COLO668 (cell line): ENCODE measurements at regions not wholly inside any gene's neighbourhood (a gene's known extent, or its start where the extent isn't known, plus 50 kb on each side); places are given as distances from the start of the nearest gene placed in this dataset.
"Not testable (repeated sequence)": the region's sequence is repeated elsewhere in the genome, so short reads cannot be mapped to it uniquely, and the experiment has no call there.

Experiments
- DNase-seq: peaks from one replicate; lab custom pipeline; 2025; ENCODE audit not compliant: unreplicated experiment; lab: John Stamatoyannopoulos, UW

DNA sequence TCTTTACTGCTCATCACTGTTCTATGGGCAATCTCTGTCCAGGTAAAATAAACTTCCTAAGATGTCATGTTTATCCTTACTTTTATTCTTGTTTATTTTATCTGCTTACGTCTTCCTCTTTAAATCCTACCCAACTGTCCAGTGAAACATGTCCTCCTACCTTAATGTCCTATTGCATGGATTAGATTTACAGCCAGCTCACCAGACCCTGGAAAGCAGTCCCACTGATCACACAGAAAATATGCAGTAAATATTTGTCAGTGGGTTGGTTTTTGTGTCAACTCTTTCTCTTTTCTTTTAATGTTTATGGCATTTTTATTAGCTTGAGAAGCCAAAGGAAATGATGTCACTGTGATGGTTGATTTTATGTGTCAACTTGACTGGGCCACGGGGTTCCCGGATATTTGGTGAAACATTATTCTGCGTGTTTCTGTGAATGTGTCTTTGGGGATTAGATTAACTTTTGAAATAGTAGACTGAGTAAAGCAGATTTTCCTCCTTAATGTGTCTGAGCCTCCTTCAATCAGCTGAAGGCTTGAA lies 258.3 kb downstream of the SRGAP2C start:
- no peak for DNase-seq

GRCh38 chr1:121444096-121444495 lies 259.3 kb downstream of the SRGAP2C start:
- DNase-seq: no peak

DNA sequence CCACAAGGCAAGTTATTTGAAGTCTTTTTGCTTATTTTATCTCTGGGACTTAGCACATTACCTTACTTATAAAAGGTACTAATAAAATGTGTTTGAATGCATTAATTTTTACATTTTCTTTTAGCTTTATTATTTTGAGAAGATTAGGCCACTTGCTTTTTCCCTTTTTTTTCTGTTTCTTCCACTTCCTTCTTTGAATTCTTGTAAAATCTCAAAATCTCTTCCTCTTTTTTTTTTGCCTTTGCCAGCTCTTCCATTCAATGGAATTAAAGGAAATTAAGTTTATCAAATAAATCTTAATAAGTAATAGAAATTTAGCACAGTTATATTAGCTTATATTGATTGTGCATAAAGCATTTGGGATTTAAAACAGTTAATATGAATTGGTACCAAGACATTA lies 260.9 kb downstream of the SRGAP2C start:
- DNase-seq: no peak

- not testable (repeated sequence) for DNase-seq
These were observed 262.6 kb downstream of the SRGAP2C start for GRCh38 chr1:121447280-121447923.

DNA sequence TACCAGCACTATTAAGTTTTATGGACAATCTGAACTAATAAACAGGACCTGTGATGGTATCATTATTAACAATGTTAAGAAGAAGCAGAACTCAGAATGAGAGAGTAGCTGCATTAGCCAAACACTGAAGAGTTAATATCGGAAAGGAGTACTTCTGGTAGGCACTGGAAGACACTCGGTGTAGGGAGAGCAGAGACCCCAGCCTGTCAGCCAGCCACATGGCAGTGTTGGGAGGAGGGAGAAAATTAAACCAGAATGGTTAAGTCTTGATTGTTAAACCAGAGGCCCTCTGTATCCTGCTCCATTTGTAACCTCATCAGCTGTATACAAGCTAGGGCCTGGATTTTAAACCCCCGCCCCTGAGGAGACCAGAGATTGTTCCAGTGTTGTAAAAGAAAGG lies 263.3 kb downstream of the SRGAP2C start:
- DNase-seq: not testable (repeated sequence)

GRCh38 chr1:121448851-121449250 lies 264.1 kb downstream of the SRGAP2C start:
- no peak for DNase-seq

DNA sequence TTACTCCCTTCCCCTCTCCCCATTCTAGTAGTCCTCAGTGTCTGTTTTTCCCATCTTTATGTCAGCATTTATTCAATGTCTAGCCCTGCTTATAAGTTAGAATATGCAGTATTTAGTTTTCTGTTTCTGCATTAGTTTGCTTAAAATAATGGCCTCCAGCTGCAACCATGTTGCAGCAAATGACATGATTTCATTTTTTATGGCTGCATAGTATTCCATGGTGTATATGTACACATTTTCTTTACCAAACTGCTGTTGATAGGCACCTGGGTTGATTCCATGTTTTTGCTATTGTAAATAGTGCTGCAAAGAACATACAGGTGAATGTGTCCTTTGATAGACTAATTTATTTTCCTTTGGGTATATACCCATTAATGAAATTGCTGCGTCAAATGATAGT lies 267.7 kb downstream of the SRGAP2C start:
- no peak for DNase-seq

- no peak for DNase-seq
These were observed 273.7 kb downstream of the SRGAP2C start for GRCh38 chr1:121458291-121459048.

DNA sequence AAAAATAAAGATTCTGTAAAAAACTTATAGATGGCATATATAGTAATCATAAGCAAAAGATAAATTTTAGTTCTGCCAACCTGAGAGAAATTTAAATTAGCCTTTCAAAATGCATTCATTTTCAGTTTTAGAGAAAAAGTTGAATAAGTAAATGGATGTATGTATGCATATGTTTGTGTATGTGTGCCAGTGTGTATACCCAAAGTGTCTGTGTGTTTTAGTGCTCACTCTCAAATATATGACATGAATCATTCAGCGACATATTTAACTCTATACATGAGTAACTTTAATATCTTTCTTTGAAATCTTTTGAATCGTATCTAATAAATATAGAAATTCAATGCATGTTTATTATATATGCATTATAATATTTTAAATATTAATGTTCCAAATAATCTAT lies 274.5 kb downstream of the SRGAP2C start:
- no peak for DNase-seq

DNA sequence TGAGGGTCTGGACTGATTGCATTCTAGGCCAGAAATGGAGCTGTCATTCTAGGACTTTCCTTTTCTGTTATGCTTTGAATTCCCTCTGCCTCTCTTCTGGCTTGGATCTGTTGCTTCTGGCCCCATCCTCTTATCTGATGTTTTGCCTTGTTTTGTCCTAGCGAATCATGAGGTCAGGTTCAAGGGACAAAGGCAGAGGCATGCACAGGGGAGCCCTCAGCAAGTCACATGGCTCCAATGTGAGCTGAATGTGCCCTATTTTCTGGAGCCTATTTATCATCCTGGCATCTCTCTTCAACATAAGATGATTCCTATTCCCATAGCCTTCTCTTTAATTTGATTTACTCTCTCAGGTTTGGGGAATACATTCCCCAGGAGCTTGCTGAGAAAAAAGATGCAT lies 284.6 kb downstream of the SRGAP2C start:
- not testable (repeated sequence) for DNase-seq

DNA sequence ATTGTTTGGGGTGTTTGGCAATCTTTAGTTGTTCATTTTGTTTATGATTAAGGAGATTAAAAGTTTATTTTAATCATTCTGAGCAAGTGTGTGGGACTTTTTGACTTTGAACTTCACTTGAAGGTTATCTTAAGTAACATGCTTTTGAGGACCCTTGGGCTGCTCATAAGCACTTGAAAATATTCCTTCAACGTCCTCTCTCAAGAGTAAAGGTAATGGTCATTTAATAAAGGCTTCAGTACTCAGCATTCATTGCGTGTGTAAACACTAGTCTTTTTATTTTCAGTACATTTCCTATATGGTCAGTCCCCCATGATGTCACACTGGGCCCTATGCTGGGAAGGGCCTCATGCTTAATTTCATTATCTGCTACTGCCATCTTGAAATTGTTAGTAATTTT lies 285.6 kb downstream of the SRGAP2C start:
- not testable (repeated sequence) for DNase-seq

GRCh38 chr1:121471523-121471922 lies 286.7 kb downstream of the SRGAP2C start:
- no peak for DNase-seq

DNA sequence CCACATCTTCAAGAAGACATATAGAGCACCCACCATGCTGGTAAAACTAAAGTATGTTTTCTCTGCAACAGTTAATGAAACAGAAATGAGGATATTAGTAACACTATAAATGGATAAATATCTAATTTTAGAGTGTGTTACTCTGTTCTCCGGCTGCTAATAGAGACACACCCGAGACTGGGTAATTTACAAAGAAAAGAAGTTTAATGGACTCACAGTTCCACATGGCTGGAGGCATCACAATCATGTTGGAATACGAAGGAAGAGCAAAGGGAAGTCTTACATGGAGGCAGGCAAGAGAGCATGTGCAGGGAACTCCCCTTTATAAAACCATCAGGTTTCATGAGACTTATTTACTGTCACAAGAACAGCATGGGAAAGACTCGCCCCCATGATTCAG lies 287.2 kb downstream of the SRGAP2C start:
- DNase-seq: no peak

GRCh38 chr1:121483234-121483633 lies 298.5 kb downstream of the SRGAP2C start:
- DNase-seq: no peak

DNA sequence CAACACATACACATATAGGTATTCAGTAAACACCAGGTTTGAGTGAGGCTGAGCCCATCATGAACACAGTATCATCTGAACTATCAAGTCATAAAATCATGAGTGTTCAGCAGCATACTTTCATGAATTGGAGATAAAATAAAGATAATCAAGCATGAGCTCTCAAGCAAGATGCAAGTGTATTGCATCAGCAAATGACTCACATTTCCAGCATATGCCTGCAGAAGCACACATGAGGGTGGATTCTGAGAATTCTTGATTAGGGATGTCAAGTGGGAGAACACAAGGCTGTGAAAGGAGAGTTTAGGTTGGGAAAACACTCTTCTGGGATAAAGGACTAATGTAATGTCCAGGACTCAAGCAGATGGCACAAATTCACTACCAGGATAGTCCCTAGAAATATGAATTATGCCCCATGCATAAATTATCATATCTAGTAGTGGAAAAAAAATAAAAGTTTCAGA lies 299.2 kb downstream of the SRGAP2C start:
- DNase-seq: no peak

GRCh38 chr1:121494796-121495195 lies 310.0 kb downstream of the SRGAP2C start:
- not testable (repeated sequence) for DNase-seq

GRCh38 chr1:121511455-121511854 lies 326.7 kb downstream of the SRGAP2C start:
- DNase-seq: not testable (repeated sequence)

- not testable (repeated sequence) for DNase-seq
These were observed 327.1 kb downstream of the SRGAP2C start for GRCh38 chr1:121511876-121512275.

- DNase-seq: no peak
These were observed 330.5 kb downstream of the SRGAP2C start for GRCh38 chr1:121515235-121515634.

GRCh38 chr1:121516234-121516967 lies 331.6 kb downstream of the SRGAP2C start:
- DNase-seq: no peak

DNA sequence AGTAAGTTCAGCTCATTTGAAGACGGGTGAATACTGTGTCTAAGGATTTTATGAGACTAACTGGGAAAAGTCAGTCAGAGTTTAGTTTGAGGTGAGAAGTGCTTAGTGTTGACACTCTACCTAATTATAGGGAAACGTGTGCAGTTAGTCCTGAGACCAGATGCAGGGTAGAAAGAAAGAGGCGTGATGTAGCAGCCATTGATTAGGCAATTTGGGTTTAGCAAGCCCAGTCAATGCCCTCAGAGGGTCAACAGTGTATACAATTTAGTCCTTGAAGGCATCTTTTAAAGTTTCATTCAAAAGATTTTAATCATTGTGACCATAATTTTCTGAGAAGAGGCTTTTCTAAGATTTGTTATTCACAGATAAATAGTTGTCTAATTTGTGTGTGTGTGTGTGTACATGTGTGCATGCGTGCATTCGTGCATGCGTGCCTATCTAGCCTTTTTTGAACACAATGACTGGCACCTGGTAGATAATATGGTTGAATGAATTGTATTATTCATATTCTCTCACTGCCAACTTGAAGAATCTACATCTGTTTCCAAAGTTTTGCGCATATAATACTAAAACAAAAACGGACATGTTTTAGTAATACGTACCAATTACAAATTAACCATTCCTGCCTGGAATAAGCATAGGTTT lies 332.9 kb downstream of the SRGAP2C start:
- no peak for DNase-seq
